ENCODE measurements at regions not wholly inside any gene's neighbourhood (a gene's known extent, or its start where the extent isn't known, plus 50 kb on each side); places are given as distances from the start of the nearest gene placed in this dataset.

DNA sequence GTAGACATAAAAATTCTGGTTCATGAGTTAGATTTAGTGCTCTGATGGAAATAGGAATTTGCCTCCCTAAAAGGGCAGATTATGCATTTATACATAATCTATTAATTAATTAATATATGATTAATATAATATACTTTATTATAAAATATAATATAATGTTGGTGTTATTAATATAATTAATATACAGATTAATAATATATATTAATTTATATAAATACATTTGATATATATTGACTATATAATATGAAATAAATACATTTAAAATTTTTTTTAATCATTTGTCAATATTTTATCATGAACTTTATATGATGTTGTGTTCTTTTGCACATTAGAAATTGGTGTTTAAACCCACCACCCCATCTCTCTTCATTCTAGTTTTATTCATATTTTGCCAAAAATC is 652.1 kb upstream of the ZNF804A start:
- Histone ChIP-seq H3K9me2 (ENCODE audit: insufficient read depth, low read length) (no peaks in the 10 kb centered on the region), H3K9me3 (ENCODE audit: low read length) (no peaks in the 10 kb centered on the region), H3K79me2 (replicated peaks; ENCODE audit: insufficient read depth, low read length) (no peaks in the 10 kb centered on the region), H4K20me1 (ENCODE audit: insufficient read depth) (no peaks in the 10 kb centered on the region), H3K27me3 (ENCODE audit: insufficient read depth, low read depth, low read length) (no peaks in the 10 kb centered on the region), H3F3A (ENCODE audit: insufficient read depth, low read length, poor library complexity, severe bottlenecking) (no peaks in the 10 kb centered on the region), H3K4me2 (ENCODE audit: low read length) (no peak overlapping the region), H3K36me3 (ENCODE audit: insufficient read depth, low read length) (no peaks in the 10 kb centered on the region), H3K4me3 (ENCODE audit: low read length) (no peak overlapping the region), H2AFZ (ENCODE audit: low read depth, low read length) (no peak overlapping the region), H3K9ac (ENCODE audit: low read length) (no peak overlapping the region), H3K27ac (ENCODE audit: low read length) (no peak overlapping the region)
- TF ChIP-seq SMC3 (conservative IDR thresholded peaks at IDR 0.05; ENCODE audit: poor library complexity) (no peak), TAF1 (IDR thresholded peaks at IDR 0.05; ENCODE audit: low read depth) (no peak), EZH2 (IDR thresholded peaks at IDR 0.05; ENCODE audit: borderline replicate concordance, insufficient read depth, low read length, poor library complexity, severe bottlenecking) (no peak), EP300 (conservative IDR thresholded peaks at IDR 0.05; ENCODE audit: poor library complexity, severe bottlenecking) (no peak), MXI1 (conservative IDR thresholded peaks at IDR 0.05; ENCODE audit: poor library complexity, severe bottlenecking) (no peak), RAD21 (conservative IDR thresholded peaks at IDR 0.05) (no peak), POLR2AphosphoS5 (IDR thresholded peaks at IDR 0.05) (no peak)
- TF ChIP-seq, protein P1, sequence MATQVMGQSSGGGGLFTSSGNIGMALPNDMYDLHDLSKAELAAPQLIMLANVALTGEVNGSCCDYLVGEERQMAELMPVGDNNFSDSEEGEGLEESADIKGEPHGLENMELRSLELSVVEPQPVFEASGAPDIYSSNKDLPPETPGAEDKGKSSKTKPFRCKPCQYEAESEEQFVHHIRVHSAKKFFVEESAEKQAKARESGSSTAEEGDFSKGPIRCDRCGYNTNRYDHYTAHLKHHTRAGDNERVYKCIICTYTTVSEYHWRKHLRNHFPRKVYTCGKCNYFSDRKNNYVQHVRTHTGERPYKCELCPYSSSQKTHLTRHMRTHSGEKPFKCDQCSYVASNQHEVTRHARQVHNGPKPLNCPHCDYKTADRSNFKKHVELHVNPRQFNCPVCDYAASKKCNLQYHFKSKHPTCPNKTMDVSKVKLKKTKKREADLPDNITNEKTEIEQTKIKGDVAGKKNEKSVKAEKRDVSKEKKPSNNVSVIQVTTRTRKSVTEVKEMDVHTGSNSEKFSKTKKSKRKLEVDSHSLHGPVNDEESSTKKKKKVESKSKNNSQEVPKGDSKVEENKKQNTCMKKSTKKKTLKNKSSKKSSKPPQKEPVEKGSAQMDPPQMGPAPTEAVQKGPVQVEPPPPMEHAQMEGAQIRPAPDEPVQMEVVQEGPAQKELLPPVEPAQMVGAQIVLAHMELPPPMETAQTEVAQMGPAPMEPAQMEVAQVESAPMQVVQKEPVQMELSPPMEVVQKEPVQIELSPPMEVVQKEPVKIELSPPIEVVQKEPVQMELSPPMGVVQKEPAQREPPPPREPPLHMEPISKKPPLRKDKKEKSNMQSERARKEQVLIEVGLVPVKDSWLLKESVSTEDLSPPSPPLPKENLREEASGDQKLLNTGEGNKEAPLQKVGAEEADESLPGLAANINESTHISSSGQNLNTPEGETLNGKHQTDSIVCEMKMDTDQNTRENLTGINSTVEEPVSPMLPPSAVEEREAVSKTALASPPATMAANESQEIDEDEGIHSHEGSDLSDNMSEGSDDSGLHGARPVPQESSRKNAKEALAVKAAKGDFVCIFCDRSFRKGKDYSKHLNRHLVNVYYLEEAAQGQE (IDR thresholded peaks at IDR 0.05; ENCODE audit: borderline replicate concordance): no peak
- TF ChIP-seq, protein P2, sequence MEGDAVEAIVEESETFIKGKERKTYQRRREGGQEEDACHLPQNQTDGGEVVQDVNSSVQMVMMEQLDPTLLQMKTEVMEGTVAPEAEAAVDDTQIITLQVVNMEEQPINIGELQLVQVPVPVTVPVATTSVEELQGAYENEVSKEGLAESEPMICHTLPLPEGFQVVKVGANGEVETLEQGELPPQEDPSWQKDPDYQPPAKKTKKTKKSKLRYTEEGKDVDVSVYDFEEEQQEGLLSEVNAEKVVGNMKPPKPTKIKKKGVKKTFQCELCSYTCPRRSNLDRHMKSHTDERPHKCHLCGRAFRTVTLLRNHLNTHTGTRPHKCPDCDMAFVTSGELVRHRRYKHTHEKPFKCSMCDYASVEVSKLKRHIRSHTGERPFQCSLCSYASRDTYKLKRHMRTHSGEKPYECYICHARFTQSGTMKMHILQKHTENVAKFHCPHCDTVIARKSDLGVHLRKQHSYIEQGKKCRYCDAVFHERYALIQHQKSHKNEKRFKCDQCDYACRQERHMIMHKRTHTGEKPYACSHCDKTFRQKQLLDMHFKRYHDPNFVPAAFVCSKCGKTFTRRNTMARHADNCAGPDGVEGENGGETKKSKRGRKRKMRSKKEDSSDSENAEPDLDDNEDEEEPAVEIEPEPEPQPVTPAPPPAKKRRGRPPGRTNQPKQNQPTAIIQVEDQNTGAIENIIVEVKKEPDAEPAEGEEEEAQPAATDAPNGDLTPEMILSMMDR (IDR thresholded peaks at IDR 0.05; ENCODE audit: poor library complexity, severe bottlenecking): no peak

DNA sequence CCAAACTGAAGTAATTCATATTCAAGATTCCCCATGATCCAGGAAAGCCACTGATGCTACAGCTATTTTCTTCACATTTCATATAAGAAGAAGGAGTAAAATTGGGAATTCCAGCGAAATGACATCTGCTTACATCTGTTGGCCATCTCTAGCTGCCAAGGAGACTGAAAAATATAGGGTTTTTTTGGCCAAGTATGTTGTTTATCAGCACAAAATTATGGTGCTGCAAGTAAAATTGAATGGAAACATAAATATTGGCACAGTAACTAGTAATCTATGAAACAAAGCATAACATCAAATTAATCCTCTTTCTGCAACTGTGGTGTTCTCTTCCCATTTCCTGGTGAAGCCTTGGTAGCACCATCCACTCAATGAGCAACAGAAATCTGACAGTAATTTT is 649.5 kb upstream of the ZNF804A start:
- Histone ChIP-seq H3K9me2 (ENCODE audit: insufficient read depth, low read length) (no peaks in the 10 kb centered on the region), H3K27ac (ENCODE audit: low read length) (no peak overlapping the region), H3K79me2 (replicated peaks; ENCODE audit: insufficient read depth, low read length) (no peaks in the 10 kb centered on the region), H3K4me2 (ENCODE audit: low read length) (no peak overlapping the region), H3F3A (ENCODE audit: insufficient read depth, low read length, poor library complexity, severe bottlenecking) (no peaks in the 10 kb centered on the region), H4K20me1 (ENCODE audit: insufficient read depth) (no peaks in the 10 kb centered on the region), H3K36me3 (ENCODE audit: insufficient read depth, low read length) (no peaks in the 10 kb centered on the region), H3K9ac (ENCODE audit: low read length) (no peak overlapping the region), H2AFZ (ENCODE audit: low read depth, low read length) (no peak overlapping the region), H3K27me3 (ENCODE audit: insufficient read depth, low read depth, low read length) (no peaks in the 10 kb centered on the region), H3K9me3 (ENCODE audit: low read length) (no peaks in the 10 kb centered on the region), H3K4me3 (ENCODE audit: low read length) (no peak overlapping the region)
- TF ChIP-seq POLR2AphosphoS5 (IDR thresholded peaks at IDR 0.05) (no peak), SMC3 (conservative IDR thresholded peaks at IDR 0.05; ENCODE audit: poor library complexity) (no peak), TAF1 (IDR thresholded peaks at IDR 0.05; ENCODE audit: low read depth) (no peak), EP300 (conservative IDR thresholded peaks at IDR 0.05; ENCODE audit: poor library complexity, severe bottlenecking) (no peak), EZH2 (IDR thresholded peaks at IDR 0.05; ENCODE audit: borderline replicate concordance, insufficient read depth, low read length, poor library complexity, severe bottlenecking) (no peak)
- TF ChIP-seq, protein P2 (IDR thresholded peaks at IDR 0.05; ENCODE audit: poor library complexity, severe bottlenecking): no peak
